ENCODE measurements at regions not wholly inside any gene's neighbourhood (a gene's known extent, or its start where the extent isn't known, plus 50 kb on each side); places are given as distances from the start of the nearest gene placed in this dataset.

GRCh38 chr22:48895336-48895735 is 932.3 kb downstream of the BRD1 start:
- POLR2A ChIA-PET: no interaction called here
- Mint-ChIP-seq H3K27me3 (peaks cover 0 to 40% (median 25%) of the 10 kb centered on the region in 5 donors), H3K4me3 (no peak overlapping the region), H3K36me3 (no peaks in the 10 kb centered on the region), H3K4me1 (no peaks in the 10 kb centered on the region), H3K27ac (peak overlapping the region in 1 of 10 donors; percentile 48), H3K9me3 (peaks cover 0 to 3% (median 0%) of the 10 kb centered on the region in 9 donors)
- peak in 1 of 10 donors; percentile 7 for DNase-seq
- no peak for ATAC-seq

- DNase-seq (peak in 1 of 10 donors; percentile 12), ATAC-seq (no peak)
- H3K4me1 Mint-ChIP-seq: no peaks in the 10 kb centered on the region
- H3K27me3 Mint-ChIP-seq: peaks cover 0 to 37% (median 21%) of the 10 kb centered on the region in 5 donors
- H3K36me3 Mint-ChIP-seq: no peaks in the 10 kb centered on the region
- POLR2A ChIA-PET: no interaction called here
- H3K9me3 Mint-ChIP-seq: peaks cover 0 to 4% (median 0%) of the 10 kb centered on the region in 9 donors
- H3K27ac Mint-ChIP-seq: no peak overlapping the region
- no peak overlapping the region for H3K4me3 Mint-ChIP-seq
Observed at GRCh38 chr22:48894804-48895250, 932.8 kb downstream of the BRD1 start.

- ATAC-seq (no peak), DNase-seq (peak in 1 of 10 donors; percentile 11)
- POLR2A ChIA-PET: no interaction called here
- Mint-ChIP-seq H3K4me3 (no peak overlapping the region), H3K4me1 (no peaks in the 10 kb centered on the region), H3K9me3 (peaks cover 0 to 4% (median 0%) of the 10 kb centered on the region in 9 donors), H3K27ac (no peak overlapping the region), H3K36me3 (no peaks in the 10 kb centered on the region), H3K27me3 (peaks cover 0 to 37% (median 21%) of the 10 kb centered on the region in 5 donors)
Observed at GRCh38 chr22:48894064-48894671, 933.5 kb downstream of the BRD1 start.

GRCh38 chr22:48893288-48894063 is 934.2 kb downstream of the BRD1 start:
- POLR2A ChIA-PET: no interaction called here
- no peak overlapping the region for H3K4me3 Mint-ChIP-seq
- H3K36me3 Mint-ChIP-seq: no peaks in the 10 kb centered on the region
- H3K27ac Mint-ChIP-seq: no peak overlapping the region
- H3K4me1 Mint-ChIP-seq: no peaks in the 10 kb centered on the region
- H3K9me3 Mint-ChIP-seq: peaks cover 0 to 4% (median 0%) of the 10 kb centered on the region in 9 donors
- peak in 1 of 10 donors; percentile 11 for DNase-seq
- peaks cover 0 to 37% (median 21%) of the 10 kb centered on the region in 5 donors for H3K27me3 Mint-ChIP-seq
- no peak for ATAC-seq

- no peak overlapping the region for H3K27ac Mint-ChIP-seq
Observed at GRCh38 chr22:48892578-48893287, 934.9 kb downstream of the BRD1 start.

GRCh38 chr22:48891688-48892577 is 935.7 kb downstream of the BRD1 start:
- Mint-ChIP-seq H3K36me3 (no peaks in the 10 kb centered on the region), H3K9me3 (peaks cover 0 to 4% (median 0%) of the 10 kb centered on the region in 9 donors), H3K27me3 (peaks cover 0 to 34% (median 21%) of the 10 kb centered on the region in 5 donors), H3K4me1 (no peaks in the 10 kb centered on the region), H3K27ac (no peak overlapping the region), H3K4me3 (no peak overlapping the region)
- POLR2A ChIA-PET: no interaction called here
- ATAC-seq (no peak), DNase-seq (peak in 1 of 10 donors; percentile 9)

More at GRCh38 chr22:48892578-48893287, 934.9 kb downstream of the BRD1 start:
- Mint-ChIP-seq H3K36me3 (no peaks in the 10 kb centered on the region), H3K4me1 (no peaks in the 10 kb centered on the region), H3K9me3 (peaks cover 0 to 4% (median 0%) of the 10 kb centered on the region in 9 donors), H3K4me3 (no peak overlapping the region), H3K27me3 (peaks cover 0 to 37% (median 21%) of the 10 kb centered on the region in 5 donors)
- POLR2A ChIA-PET: no interaction called here
- no peak for ATAC-seq
- DNase-seq: peak in 1 of 10 donors; percentile 12

- Mint-ChIP-seq H3K4me1 (no peaks in the 10 kb centered on the region), H3K27me3 (peaks cover 0 to 39% (median 21%) of the 10 kb centered on the region in 5 donors), H3K36me3 (no peaks in the 10 kb centered on the region), H3K9me3 (peaks cover 0 to 4% (median 0%) of the 10 kb centered on the region in 9 donors), H3K4me3 (no peak overlapping the region), H3K27ac (no peak overlapping the region)
- ATAC-seq (no peak), DNase-seq (no peak)
- POLR2A ChIA-PET: no interaction called here
Observed at GRCh38 chr22:48890693-48891554, 936.7 kb downstream of the BRD1 start.

- H3K4me1 Mint-ChIP-seq: no peaks in the 10 kb centered on the region
- POLR2A ChIA-PET: no interaction called here
- peak in 1 of 10 donors; percentile 11 for DNase-seq
- no peak overlapping the region for H3K4me3 Mint-ChIP-seq
- H3K27ac Mint-ChIP-seq: no peak overlapping the region
- H3K9me3 Mint-ChIP-seq: peaks cover 0 to 4% (median 0%) of the 10 kb centered on the region in 9 donors
- no peak for ATAC-seq
- H3K36me3 Mint-ChIP-seq: no peaks in the 10 kb centered on the region
- H3K27me3 Mint-ChIP-seq: peaks cover 0 to 35% (median 21%) of the 10 kb centered on the region in 5 donors
Observed at GRCh38 chr22:48889887-48890692, 937.6 kb downstream of the BRD1 start.

- peak in 1 of 10 donors; percentile 7 for DNase-seq
- Mint-ChIP-seq H3K27ac (peak overlapping the region in 1 of 10 donors; percentile 59), H3K9me3 (peaks cover 0 to 4% (median 0%) of the 10 kb centered on the region in 9 donors), H3K36me3 (no peaks in the 10 kb centered on the region), H3K4me1 (no peaks in the 10 kb centered on the region), H3K4me3 (no peak overlapping the region), H3K27me3 (peaks cover 0 to 31% (median 16%) of the 10 kb centered on the region in 5 donors)
- ATAC-seq: no peak
- POLR2A ChIA-PET: no interaction called here
Observed at GRCh38 chr22:48889209-48889830, 938.4 kb downstream of the BRD1 start.

- POLR2A ChIA-PET: no interaction called here
- DNase-seq: no peak
- H3K36me3 Mint-ChIP-seq: no peaks in the 10 kb centered on the region
Observed at GRCh38 chr22:48888466-48889208, 939.0 kb downstream of the BRD1 start.

More at GRCh38 chr22:48888466-48889208, 939.0 kb downstream of the BRD1 start:
- Mint-ChIP-seq H3K4me3 (peak overlapping the region in 1 of 10 donors; percentile 20), H3K4me1 (no peaks in the 10 kb centered on the region), H3K27ac (no peak overlapping the region), H3K9me3 (peaks cover 0 to 4% (median 0%) of the 10 kb centered on the region in 9 donors), H3K27me3 (peaks cover 0 to 30% (median 13%) of the 10 kb centered on the region in 5 donors)
- ATAC-seq: no peak

All from naive thymus-derived CD8-positive, alpha-beta T cell (primary cell).